ENCODE measurements at regions not wholly inside any gene's neighbourhood (a gene's known extent, or its start where the extent isn't known, plus 50 kb on each side); places are given as distances from the start of the nearest gene placed in this dataset.
A peak's percentile ranks its signal among the peaks of the same experiment; 100 is the strongest.

DNA sequence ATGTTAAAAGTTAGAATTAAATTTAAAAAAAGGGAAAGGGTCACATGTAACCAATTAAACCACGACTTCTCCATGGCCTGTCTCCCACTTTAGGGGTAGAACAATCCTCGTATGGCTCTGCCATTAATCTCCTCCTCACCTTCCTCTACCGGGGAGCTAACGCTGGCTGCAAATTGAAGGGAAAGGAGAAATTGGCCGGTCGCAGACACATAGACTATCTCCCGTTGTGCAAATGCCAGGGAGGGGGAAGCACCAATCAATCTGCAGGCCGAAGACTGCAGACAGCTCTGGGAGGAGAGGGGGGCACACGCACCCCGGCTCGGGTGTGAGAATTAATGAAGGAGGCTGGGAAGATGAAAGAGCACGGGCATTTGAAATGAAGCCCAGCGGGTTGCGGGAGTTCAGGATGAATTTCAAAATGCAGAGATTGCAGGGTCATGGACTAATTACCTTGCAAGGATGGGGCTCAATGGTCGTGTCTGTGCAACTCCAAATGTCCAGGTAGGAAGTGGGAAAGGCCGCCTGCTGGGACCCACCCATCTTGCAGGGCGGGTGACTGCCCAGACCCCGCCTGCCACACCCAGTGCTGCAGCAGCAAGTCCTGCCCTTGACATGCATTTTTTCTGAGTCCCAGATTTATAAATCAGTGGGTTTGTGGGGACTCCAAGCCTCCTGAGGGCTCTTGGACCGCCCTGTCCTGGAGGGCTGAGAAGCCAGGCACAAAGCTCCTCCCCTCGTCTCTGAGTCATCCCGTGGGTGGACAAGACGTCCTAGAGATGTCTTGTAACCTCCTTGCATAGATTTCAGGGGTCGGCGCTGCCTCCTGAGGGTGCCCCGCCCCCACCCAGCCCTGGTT is 534.2 kb downstream of the TBC1D22A start:
- Mint-ChIP-seq H3K27me3 (ENCODE audit: insufficient read depth) (peaks cover 3% of the 10 kb centered on the region), H3K27ac (no peak overlapping the region), H3K4me3 (no peak overlapping the region), H3K36me3 (ENCODE audit: low read depth) (peaks cover 7% of the 10 kb centered on the region; the same call in 1 of the 2 replicates), H3K9me3 (peaks cover 42% of the 10 kb centered on the region), H3K4me1 (ENCODE audit: low read depth) (peaks cover 12% of the 10 kb centered on the region; the same call in 1 of the 2 replicates)
- DNase-seq = no peak
- TF ChIP-seq, protein P1, sequence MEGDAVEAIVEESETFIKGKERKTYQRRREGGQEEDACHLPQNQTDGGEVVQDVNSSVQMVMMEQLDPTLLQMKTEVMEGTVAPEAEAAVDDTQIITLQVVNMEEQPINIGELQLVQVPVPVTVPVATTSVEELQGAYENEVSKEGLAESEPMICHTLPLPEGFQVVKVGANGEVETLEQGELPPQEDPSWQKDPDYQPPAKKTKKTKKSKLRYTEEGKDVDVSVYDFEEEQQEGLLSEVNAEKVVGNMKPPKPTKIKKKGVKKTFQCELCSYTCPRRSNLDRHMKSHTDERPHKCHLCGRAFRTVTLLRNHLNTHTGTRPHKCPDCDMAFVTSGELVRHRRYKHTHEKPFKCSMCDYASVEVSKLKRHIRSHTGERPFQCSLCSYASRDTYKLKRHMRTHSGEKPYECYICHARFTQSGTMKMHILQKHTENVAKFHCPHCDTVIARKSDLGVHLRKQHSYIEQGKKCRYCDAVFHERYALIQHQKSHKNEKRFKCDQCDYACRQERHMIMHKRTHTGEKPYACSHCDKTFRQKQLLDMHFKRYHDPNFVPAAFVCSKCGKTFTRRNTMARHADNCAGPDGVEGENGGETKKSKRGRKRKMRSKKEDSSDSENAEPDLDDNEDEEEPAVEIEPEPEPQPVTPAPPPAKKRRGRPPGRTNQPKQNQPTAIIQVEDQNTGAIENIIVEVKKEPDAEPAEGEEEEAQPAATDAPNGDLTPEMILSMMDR (IDR thresholded peaks at IDR 0.05) = no peak

DNA sequence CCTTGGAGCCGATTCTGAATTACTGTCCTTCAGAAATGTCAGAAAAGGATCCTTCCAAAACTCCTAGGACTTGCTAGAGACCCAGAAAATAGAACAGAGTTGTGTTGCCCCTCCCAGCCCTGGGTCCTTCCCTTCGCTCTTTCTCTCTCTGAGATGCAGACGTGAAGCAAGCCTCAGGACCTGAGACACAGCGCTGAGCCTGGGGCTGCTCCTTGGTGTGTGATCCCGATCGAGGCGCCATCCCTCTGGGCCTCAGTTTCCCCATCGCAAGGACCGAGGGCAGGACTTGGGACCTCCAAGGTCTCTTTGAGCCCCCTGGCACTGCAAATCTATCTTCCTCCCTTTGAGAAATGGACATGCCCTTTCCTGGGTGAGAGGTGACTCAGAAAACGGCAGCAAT is 533.5 kb downstream of the TBC1D22A start:
- peaks cover 7% of the 10 kb centered on the region; the same call in 1 of the 2 replicates for H3K36me3 Mint-ChIP-seq (ENCODE audit: low read depth)
- no peak overlapping the region for H3K4me3 Mint-ChIP-seq
- peaks cover 44% of the 10 kb centered on the region for H3K9me3 Mint-ChIP-seq
- peaks cover 12% of the 10 kb centered on the region; the same call in 1 of the 2 replicates for H3K4me1 Mint-ChIP-seq (ENCODE audit: low read depth)
- TF ChIP-seq, protein P1 (IDR thresholded peaks at IDR 0.05) = no peak
- no peak for DNase-seq
- H3K27ac Mint-ChIP-seq = no peak overlapping the region
- H3K27me3 Mint-ChIP-seq (ENCODE audit: insufficient read depth) = peaks cover 3% of the 10 kb centered on the region

DNA sequence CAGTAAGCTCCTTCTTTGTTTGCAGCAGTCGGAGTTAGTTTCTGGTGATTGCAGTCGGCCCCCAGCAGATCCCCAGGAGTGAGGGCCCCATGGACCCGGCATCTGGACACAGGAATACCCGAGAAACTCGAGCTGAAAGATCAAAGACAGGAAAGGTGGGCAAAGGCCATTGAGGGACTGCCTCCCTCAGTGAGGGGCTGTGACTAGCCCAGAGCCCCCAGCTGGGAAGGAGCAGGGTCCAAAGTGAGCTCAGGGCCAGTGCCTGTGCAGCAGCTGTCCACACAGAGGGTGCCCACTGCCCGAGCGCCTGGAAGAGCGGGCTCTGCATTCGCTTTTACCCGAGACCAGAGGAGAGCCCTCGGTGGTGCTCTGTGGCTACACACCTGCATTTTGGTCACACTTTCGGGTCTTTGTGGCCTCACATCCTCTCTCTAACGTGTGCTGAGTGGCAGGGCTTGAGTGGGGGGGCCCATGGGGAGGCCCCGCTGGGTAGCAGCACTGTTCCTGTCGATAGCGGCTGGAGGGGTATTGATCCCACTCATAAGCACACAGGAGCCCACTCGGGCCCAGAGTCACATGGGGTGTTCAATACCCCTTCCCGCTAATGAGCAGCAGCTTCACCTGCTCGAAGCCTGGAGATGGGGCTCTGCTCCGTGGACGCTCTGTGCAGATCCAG is 532.9 kb downstream of the TBC1D22A start:
- DNase-seq = no peak
- TF ChIP-seq, protein P1 (IDR thresholded peaks at IDR 0.05) = no peak
- no peak overlapping the region for H3K27ac Mint-ChIP-seq
- peaks cover 7% of the 10 kb centered on the region; the same call in 1 of the 2 replicates for H3K36me3 Mint-ChIP-seq (ENCODE audit: low read depth)
- peaks cover 12% of the 10 kb centered on the region; the same call in 1 of the 2 replicates for H3K4me1 Mint-ChIP-seq (ENCODE audit: low read depth)
- peaks cover 49% of the 10 kb centered on the region for H3K9me3 Mint-ChIP-seq
- H3K4me3 Mint-ChIP-seq = no peak overlapping the region
- peaks cover 3% of the 10 kb centered on the region for H3K27me3 Mint-ChIP-seq (ENCODE audit: insufficient read depth)

DNA sequence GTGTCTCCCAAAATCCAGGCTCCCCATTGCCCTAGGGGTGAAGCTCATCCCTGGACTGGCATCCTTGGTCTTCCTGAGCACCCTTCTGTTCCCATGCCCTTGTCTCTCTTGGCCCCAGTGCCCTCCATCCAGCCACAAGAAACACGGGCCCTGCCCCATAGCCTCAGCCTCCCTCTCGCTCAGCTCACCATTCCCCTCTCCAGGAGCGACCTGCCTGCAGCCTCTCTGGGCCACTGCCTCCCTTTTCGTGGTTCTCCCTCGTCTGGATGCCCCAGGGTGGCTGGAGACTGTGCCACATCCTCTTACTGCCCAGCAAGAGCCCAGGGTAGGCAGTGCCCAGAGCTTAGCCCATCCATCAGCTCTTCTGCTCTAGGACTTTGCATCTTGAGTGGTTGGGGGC is 532.1 kb downstream of the TBC1D22A start:
- peaks cover 3% of the 10 kb centered on the region for H3K27me3 Mint-ChIP-seq (ENCODE audit: insufficient read depth)
- H3K9me3 Mint-ChIP-seq = peaks cover 50% of the 10 kb centered on the region
- no peak for DNase-seq
- no peak overlapping the region for H3K4me3 Mint-ChIP-seq
- TF ChIP-seq, protein P1 (IDR thresholded peaks at IDR 0.05) = no peak
- H3K27ac Mint-ChIP-seq = no peak overlapping the region
- peaks cover 7% of the 10 kb centered on the region; the same call in 1 of the 2 replicates for H3K36me3 Mint-ChIP-seq (ENCODE audit: low read depth)
- peaks cover 12% of the 10 kb centered on the region; the same call in 1 of the 2 replicates for H3K4me1 Mint-ChIP-seq (ENCODE audit: low read depth)

DNA sequence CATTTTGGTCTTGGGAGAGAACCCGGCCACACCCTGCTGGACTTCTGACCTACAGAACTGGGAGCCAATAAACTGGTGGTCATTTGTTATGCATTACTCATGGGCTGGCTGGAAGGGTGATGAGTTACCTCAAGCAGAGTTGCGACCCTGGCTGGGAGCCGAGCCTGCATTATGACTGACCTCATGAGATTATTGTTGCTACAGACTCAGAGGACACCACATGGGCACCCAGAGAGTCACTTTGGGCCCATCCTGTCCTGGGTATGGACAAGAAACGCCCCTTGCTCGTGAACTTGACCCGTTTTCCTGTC is 531.7 kb downstream of the TBC1D22A start:
- Mint-ChIP-seq H3K4me1 (ENCODE audit: low read depth) (peaks cover 12% of the 10 kb centered on the region; the same call in 1 of the 2 replicates), H3K27ac (no peak overlapping the region), H3K36me3 (ENCODE audit: low read depth) (peaks cover 7% of the 10 kb centered on the region; the same call in 1 of the 2 replicates), H3K27me3 (ENCODE audit: insufficient read depth) (peaks cover 3% of the 10 kb centered on the region), H3K9me3 (peaks cover 51% of the 10 kb centered on the region), H3K4me3 (no peak overlapping the region)
- TF ChIP-seq, protein P1 (IDR thresholded peaks at IDR 0.05) = no peak
- peak; percentile 32 for DNase-seq
